K562 (cell line): ENCODE measurements at regions not wholly inside any gene's neighbourhood (a gene's known extent, or its start where the extent isn't known, plus 50 kb on each side); places are given as distances from the start of the nearest gene placed in this dataset.

ENCODE experiments used
- EP300 ChIP-seq: IDR thresholded peaks from 2 replicates; pipeline ENCODE4 v1.6.1; 2012; ENCODE audit warnings: low read length, improper control_type of control experiment
- NFIC ChIP-seq: fragments of 450-650 bp; IDR thresholded peaks from 2 replicates; pipeline ENCODE4 v1.6.1; 2017; ENCODE audit warnings: mild to moderate bottlenecking, inconsistent platforms
- NFRKB ChIP-seq: fragments of 450-650 bp; IDR thresholded peaks from 2 replicates; pipeline ENCODE4 v1.6.1; 2016; ENCODE audit warnings: low read depth
- NR2F6 ChIP-seq: fragments of 450-650 bp; formaldehyde crosslinking; IDR thresholded peaks from 2 replicates; pipeline ENCODE4 v1.4.0; 2020; ENCODE audit warnings: mild to moderate bottlenecking
- POLR3A ChIP-seq: IDR thresholded peaks from 2 replicates; pipeline ENCODE4 v1.6.1; 2011; ENCODE audit warnings: borderline replicate concordance, mild to moderate bottlenecking, moderate library complexity; ENCODE audit not compliant: insufficient read length, insufficient read depth; ENCODE audit errors: extremely low read depth
- SOX6 ChIP-seq: fragments of 450-650 bp; IDR thresholded peaks from 2 replicates; pipeline ENCODE4 v1.6.1; 2014; ENCODE audit warnings: mild to moderate bottlenecking
- TARDBP ChIP-seq: fragments of 450-650 bp; IDR thresholded peaks from 2 replicates; pipeline ENCODE4 v1.6.1; 2016
- ZNF212 ChIP-seq: fragments of 450-650 bp; formaldehyde crosslinking; IDR thresholded peaks from 2 replicates; pipeline ENCODE4 v1.4.0; 2020; ENCODE audit warnings: mild to moderate bottlenecking
- TF ChIP-seq, protein P1 (sequence below), 2 experiments: fragments of 450-650 bp; IDR thresholded peaks; 2 replicates each; pipeline ENCODE4 v1.6.1; 2016
- TF ChIP-seq, protein P2 (sequence below): fragments of 250-450 bp; sonication (Bioruptor Pico); IDR thresholded peaks from 2 replicates; pipeline ENCODE4 v1.9.0; 2021; ENCODE audit warnings: mild to moderate bottlenecking, inconsistent platforms
- TF ChIP-seq, protein P3 (sequence below): fragments of 200-400 bp; formaldehyde crosslinking; IDR thresholded peaks from 2 replicates; pipeline ENCODE4 v1.6.1; 2017; ENCODE audit warnings: mild to moderate bottlenecking, low read depth, low read length, moderate library complexity
- TF ChIP-seq, protein P4 (sequence below), 2 experiments: fragments of 450-650 bp; IDR thresholded peaks; 2 replicates each; pipeline ENCODE4 v1.6.1; 2016; ENCODE audit warnings: mild to moderate bottlenecking in 2 of 2, borderline replicate concordance in 1 of 2, low read depth in 1 of 2, moderate library complexity in 1 of 2

DNA sequence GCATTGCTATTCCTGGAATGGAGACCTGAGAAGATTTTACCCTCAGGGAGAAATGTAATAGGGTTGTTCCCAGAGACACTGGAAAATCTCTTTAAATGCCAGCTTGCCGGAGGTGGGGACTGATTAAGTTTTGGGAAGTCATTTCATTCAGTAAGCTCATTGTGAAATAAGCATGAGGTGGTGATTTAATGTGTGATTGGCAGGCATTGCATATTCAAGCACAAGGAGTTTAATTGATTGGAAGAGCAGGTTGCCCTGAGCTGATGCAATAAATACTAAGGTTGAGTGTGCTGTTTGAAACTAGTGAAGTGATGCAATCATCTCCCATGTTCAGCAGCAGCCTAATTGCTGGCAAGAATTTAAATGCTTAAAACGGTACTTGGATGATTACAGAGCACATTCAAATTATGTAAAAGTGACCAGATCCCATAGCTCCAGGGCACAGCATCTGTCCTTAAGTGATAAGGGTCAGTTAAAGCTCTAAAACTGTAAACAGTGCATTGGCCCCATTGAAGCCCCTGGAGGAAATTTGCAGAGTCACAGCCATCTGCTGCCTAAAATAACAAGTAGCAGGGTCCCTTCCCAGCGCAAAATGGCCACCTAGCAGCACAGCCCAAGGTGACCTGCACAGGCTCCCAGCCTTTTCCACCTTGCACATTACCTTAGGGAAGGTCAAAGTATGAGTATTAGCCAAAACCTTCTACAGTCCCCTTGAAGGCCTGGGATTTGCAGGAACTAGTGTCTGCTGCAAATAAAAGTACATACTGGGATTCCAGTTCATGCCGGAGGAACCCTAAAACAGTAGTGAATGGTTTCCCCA is 92.1 kb downstream of the CCDC71L start (continued):
- TF ChIP-seq, protein P1, sequence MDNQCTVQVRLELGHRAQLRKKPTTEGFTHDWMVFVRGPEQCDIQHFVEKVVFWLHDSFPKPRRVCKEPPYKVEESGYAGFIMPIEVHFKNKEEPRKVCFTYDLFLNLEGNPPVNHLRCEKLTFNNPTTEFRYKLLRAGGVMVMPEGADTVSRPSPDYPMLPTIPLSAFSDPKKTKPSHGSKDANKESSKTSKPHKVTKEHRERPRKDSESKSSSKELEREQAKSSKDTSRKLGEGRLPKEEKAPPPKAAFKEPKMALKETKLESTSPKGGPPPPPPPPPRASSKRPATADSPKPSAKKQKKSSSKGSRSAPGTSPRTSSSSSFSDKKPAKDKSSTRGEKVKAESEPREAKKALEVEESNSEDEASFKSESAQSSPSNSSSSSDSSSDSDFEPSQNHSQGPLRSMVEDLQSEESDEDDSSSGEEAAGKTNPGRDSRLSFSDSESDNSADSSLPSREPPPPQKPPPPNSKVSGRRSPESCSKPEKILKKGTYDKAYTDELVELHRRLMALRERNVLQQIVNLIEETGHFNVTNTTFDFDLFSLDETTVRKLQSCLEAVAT (IDR thresholded peaks at IDR 0.05): peak in 1 of 2 experiments; percentile 13; a peak in 2 of 4 replicates
- TF ChIP-seq NFIC (peak; percentile 88), TARDBP (peak; percentile 68), SOX6 (peak; percentile 97), EP300 (peak; percentile 100), NFRKB (peak; percentile 100), ZNF212 (CRISPR knock-in tag) (no peak), POLR3A (no peak), NR2F6 (CRISPR knock-in tag) (no peak)
- TF ChIP-seq, protein P2, sequence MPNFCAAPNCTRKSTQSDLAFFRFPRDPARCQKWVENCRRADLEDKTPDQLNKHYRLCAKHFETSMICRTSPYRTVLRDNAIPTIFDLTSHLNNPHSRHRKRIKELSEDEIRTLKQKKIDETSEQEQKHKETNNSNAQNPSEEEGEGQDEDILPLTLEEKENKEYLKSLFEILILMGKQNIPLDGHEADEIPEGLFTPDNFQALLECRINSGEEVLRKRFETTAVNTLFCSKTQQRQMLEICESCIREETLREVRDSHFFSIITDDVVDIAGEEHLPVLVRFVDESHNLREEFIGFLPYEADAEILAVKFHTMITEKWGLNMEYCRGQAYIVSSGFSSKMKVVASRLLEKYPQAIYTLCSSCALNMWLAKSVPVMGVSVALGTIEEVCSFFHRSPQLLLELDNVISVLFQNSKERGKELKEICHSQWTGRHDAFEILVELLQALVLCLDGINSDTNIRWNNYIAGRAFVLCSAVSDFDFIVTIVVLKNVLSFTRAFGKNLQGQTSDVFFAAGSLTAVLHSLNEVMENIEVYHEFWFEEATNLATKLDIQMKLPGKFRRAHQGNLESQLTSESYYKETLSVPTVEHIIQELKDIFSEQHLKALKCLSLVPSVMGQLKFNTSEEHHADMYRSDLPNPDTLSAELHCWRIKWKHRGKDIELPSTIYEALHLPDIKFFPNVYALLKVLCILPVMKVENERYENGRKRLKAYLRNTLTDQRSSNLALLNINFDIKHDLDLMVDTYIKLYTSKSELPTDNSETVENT: peak; percentile 19; the same call in 1 of the 2 replicates
- TF ChIP-seq, protein P3, sequence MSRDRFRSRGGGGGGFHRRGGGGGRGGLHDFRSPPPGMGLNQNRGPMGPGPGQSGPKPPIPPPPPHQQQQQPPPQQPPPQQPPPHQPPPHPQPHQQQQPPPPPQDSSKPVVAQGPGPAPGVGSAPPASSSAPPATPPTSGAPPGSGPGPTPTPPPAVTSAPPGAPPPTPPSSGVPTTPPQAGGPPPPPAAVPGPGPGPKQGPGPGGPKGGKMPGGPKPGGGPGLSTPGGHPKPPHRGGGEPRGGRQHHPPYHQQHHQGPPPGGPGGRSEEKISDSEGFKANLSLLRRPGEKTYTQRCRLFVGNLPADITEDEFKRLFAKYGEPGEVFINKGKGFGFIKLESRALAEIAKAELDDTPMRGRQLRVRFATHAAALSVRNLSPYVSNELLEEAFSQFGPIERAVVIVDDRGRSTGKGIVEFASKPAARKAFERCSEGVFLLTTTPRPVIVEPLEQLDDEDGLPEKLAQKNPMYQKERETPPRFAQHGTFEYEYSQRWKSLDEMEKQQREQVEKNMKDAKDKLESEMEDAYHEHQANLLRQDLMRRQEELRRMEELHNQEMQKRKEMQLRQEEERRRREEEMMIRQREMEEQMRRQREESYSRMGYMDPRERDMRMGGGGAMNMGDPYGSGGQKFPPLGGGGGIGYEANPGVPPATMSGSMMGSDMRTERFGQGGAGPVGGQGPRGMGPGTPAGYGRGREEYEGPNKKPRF: no peak
- TF ChIP-seq, protein P4, sequence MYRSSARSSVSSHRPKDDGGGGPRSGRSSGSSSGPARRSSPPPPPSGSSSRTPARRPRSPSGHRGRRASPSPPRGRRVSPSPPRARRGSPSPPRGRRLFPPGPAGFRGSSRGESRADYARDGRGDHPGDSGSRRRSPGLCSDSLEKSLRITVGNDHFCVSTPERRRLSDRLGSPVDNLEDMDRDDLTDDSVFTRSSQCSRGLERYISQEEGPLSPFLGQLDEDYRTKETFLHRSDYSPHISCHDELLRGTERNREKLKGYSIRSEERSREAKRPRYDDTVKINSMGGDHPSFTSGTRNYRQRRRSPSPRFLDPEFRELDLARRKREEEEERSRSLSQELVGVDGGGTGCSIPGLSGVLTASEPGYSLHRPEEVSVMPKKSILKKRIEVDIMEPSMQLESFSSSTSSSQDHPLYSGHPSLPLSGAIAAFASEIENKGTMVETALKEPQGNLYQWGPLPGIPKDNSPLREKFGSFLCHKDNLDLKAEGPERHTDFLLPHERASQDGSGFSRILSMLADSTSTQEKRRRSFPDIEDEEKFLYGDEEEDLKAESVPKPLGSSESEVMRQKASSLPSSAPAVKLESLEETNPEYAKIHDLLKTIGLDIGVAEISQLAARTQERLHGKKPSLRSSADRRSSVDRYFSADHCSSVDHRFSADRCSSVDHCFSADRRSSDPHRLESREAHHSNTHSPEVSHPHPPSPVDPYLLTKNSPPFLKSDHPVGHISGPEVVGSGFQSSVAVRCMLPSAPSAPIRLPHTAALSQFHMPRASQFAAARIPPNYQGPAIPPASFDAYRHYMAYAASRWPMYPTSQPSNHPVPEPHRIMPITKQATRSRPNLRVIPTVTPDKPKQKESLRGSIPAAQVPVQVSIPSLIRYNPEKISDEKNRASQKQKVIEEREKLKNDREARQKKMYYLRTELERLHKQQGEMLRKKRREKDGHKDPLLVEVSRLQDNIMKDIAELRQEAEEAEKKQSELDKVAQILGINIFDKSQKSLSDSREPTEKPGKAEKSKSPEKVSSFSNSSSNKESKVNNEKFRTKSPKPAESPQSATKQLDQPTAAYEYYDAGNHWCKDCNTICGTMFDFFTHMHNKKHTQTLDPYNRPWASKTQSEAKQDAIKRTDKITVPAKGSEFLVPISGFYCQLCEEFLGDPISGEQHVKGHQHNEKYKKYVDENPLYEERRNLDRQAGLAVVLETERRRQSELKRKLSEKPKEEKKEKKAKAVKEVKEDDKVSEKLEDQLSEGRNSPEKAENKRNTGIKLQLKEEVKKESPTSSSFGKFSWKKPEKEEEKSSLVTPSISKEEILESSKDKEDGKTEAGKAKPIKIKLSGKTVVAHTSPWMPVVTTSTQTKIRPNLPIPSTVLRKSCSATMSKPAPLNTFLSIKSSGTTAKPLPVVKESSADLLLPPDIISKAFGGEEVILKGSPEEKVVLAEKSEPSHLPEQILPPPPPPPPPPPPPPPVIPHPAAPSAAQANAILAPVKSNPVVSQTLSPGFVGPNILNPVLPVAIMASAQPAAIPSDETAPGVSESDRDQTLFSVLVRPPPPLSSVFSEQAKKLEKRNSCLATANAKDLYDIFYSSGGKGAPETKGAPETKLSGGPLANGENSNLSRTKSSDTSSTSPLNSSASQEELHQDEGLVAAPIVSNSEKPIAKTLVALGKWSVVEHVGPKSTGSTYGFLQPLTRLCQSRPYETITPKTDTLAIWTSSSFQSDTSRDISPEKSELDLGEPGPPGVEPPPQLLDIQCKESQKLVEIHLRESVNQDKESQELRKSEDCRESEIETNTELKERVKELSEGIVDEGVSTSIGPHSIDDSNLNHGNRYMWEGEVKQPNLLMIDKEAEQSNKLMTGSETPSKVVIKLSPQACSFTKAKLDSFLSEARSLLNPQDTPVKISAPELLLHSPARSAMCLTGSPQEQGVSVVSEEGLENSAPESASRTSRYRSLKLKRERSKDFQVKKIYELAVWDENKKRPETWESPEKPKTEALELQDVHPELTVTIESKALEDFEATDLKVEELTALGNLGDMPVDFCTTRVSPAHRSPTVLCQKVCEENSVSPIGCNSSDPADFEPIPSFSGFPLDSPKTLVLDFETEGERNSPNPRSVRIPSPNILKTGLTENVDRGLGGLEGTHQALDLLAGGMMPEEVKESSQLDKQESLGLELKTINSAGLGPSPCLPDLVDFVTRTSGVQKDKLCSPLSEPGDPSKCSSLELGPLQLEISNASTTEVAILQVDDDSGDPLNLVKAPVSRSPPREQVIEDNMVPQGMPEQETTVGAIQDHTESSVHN (IDR thresholded peaks at IDR 0.05; ENCODE audit: borderline replicate concordance in 1 of 2, low read depth in 1 of 2): peak; percentile 97 to 99
